Heart right ventricle (tissue), 16 donors: ENCODE measurements at regions not wholly inside any gene's neighbourhood (a gene's known extent, or its start where the extent isn't known, plus 50 kb on each side); places are given as distances from the start of the nearest gene placed in this dataset.
"Not testable (repeated sequence)": the region's sequence is repeated elsewhere in the genome, so short reads cannot be mapped to it uniquely, and the experiment has no call there.

Experiments used
- ATAC-seq, 8 donors: fragments of 200-7000 bp; cut with Tn5 transposase; one replicate each; pipeline ENCODE4 v1.9.1; 2020; ENCODE audit warnings: mild to moderate bottlenecking in 8 of 8, moderate library complexity in 8 of 8, moderate number of reproducible peaks in 1 of 8
- DNase-seq, 2 donors: peaks; one replicate each; pipeline ENCODE4 v3.0.0-alpha.2; 2020
- H3K27ac ChIP-seq, 10 donors: fragments of 200-600 bp; sonication (generic) in 2 of 10; one replicate each; pipeline versions ENCODE4 v1.5.0 to v1.8.0; 2020 to 2022; ENCODE audit warnings: mild to moderate bottlenecking in 3 of 10
- H3K27me3 ChIP-seq, 7 donors: fragments of 200-600 bp; one replicate each; pipeline ENCODE4 v1.8.0; 2021 to 2022; ENCODE audit warnings: mild to moderate bottlenecking in 2 of 7
- H3K36me3 ChIP-seq, 9 donors: fragments of 200-600 bp; sonication (generic) in 1 of 9; one replicate each; pipeline versions ENCODE4 v1.5.0 to v1.8.0; 2020 to 2022; ENCODE audit warnings: mild to moderate bottlenecking in 2 of 9
- H3K4me1 ChIP-seq, 9 donors: fragments of 200-600 bp; sonication (generic) in 1 of 9; one replicate each; pipeline versions ENCODE4 v1.5.0 to v1.8.0; 2020 to 2022; ENCODE audit warnings: mild to moderate bottlenecking in 4 of 9
- H3K4me3 ChIP-seq, 10 donors: fragments of 200-600 bp; sonication (generic) in 2 of 10; one replicate each; pipeline versions ENCODE4 v1.5.0 to v1.8.0; 2020 to 2022; ENCODE audit warnings: mild to moderate bottlenecking in 7 of 10, moderate library complexity in 2 of 10
- H3K9me3 ChIP-seq, 11 donors: fragments of 200-600 bp in 10 of 11; sonication (generic) in 2 of 11; one replicate each; pipeline versions ENCODE4 v1.5.0 to v1.8.0; 2013 to 2022; ENCODE audit warnings: mild to moderate bottlenecking in 2 of 11, control low read depth in 1 of 11, moderate library complexity in 1 of 11
- CTCF ChIP-seq, 9 donors: fragments of 200-600 bp; sonication (generic) in 2 of 9; IDR thresholded peaks; one replicate each; pipeline versions ENCODE4 v1.5.0 to v1.8.0; 2021 to 2022; ENCODE audit warnings: antibody characterized with exemption in 9 of 9, mild to moderate bottlenecking in 5 of 9, moderate library complexity in 1 of 9
- WGBS, 2 donors: extraction: QIAGEN DNeasy Blood & Tissue Kit; methylation state at CpG; one replicate each; pipeline ENCODE4 v1.1.7; 2013; ENCODE audit warnings: inconsistent platforms in 1 of 2; 5-methylcytosine and 5-hydroxymethylcytosine counted together
- intact Hi-C, 10 donors: fragments of 100-400 bp; cut with DNase I; formaldehyde crosslinking; loops; one replicate each; pipeline versions ENCODE4 v1.11.1 to v1.14.2; 2022
- donor health status: Arrhythmogenic right ventricular cardiomyopathy.
- donor health status: ischemic (EF 13 %, LVEDD 7.1; RV severe dilation, severe dysfunction).
- donor health status: healthy with polysubstance abuse.
- donor health status: DM: no; HTN: yes; CAD: no.
- donor health status: DM: no; HTN: no; CAD: no.
- donor health status: ischemic (EF 25% LVEDD 6.9; RV normal size, moderate dysfunction).
- donor health status: ischemic (EF 25% LVEDD 5.7; RV mildly dilated, moderate dysfunction).
- donor health status: healthy.
- donor health status: DM: yes; HTN: yes; CAD: no.
- donor health status: Ischemic cardiomyopathy.
- donor health status: ischemic (EF 35%, LVEDD 5.7; RV mildly dilated, moderate dysfunction).
- donor health status: nonischemic (EF 11% LVEDD 7.7; RV severe dilation, severe dysfunction).
- donor health status: DM: yes; HTN: yes; CAD: no.
- donor health status: PGD.
- donor health status: ischemic (EF 29% LVEDD 5.4; RV normal size, mild dysfunction).
- donor health status: nonischemic (EF 23%, LVEDD 6.1; RV moderate dilation, normal function).

GRCh38 chr13:60663788-60664187 lies 266.8 kb downstream of the TDRD3 start:
- Histone ChIP-seq H3K27me3 (no peaks in the 10 kb centered on the region), H3K4me3 (no peak overlapping the region), H3K4me1 (no peaks in the 10 kb centered on the region), H3K36me3 (no peaks in the 10 kb centered on the region), H3K27ac (no peak overlapping the region), H3K9me3 (peaks cover 0 to 5% (median 0%) of the 10 kb centered on the region in 11 donors)
- no peak for DNase-seq
- peak in 1 of 8 donors; percentile 41 for ATAC-seq
- WGBS, 2 donors, result 83 to 96% methylated on average over 4 of the region's 4 CpGs
- intact Hi-C loops, result no loop called here
- TF ChIP-seq CTCF (IDR thresholded peaks at IDR 0.05), result no peak

- intact Hi-C loops, result no loop called here
- ATAC-seq, result no peak
- H3K27ac ChIP-seq, result no peak overlapping the region
- H3K9me3 ChIP-seq, result peaks cover 0 to 5% (median 0%) of the 10 kb centered on the region in 11 donors
- H3K4me1 ChIP-seq, result no peaks in the 10 kb centered on the region
- 97 to 98% methylated on average over 1 of the region's 1 CpG for WGBS, 2 donors
- H3K27me3 ChIP-seq, result no peaks in the 10 kb centered on the region
- no peak for TF ChIP-seq CTCF (IDR thresholded peaks at IDR 0.05)
- H3K36me3 ChIP-seq, result no peaks in the 10 kb centered on the region
- no peak for DNase-seq
- H3K4me3 ChIP-seq, result no peak overlapping the region
Observed at GRCh38 chr13:60662595-60662994, 265.6 kb downstream of the TDRD3 start.

GRCh38 chr13:60661521-60661920 lies 264.5 kb downstream of the TDRD3 start:
- DNase-seq (no peak), ATAC-seq (no peak)
- WGBS, 2 donors, result 55 to 69% methylated on average over 3 of the region's 3 CpGs
- no peak overlapping the region for H3K27ac ChIP-seq
- no peaks in the 10 kb centered on the region for H3K27me3 ChIP-seq
- no peak overlapping the region for H3K4me3 ChIP-seq
- H3K36me3 ChIP-seq, result no peaks in the 10 kb centered on the region
- intact Hi-C loops, result no loop called here
- peaks cover 0 to 5% (median 0%) of the 10 kb centered on the region in 11 donors for H3K9me3 ChIP-seq
- no peaks in the 10 kb centered on the region for H3K4me1 ChIP-seq
- no peak for TF ChIP-seq CTCF (IDR thresholded peaks at IDR 0.05)

GRCh38 chr13:60657586-60657985 lies 260.6 kb downstream of the TDRD3 start:
- intact Hi-C loops, result loop anchor here in 5 of 10 donors (10.0 kb wide), 2 partner anchors 597 to 757 kb away; partner anchors contain the start of gene PCDH20 (in 5 of the 5)
- WGBS, 2 donors, result 63 to 67% methylated on average over 1 of the region's 1 CpG
- not testable (repeated sequence) for H3K27ac ChIP-seq, ATAC-seq, H3K27me3 ChIP-seq, H3K36me3 ChIP-seq, H3K9me3 ChIP-seq, H3K4me3 ChIP-seq, DNase-seq, H3K4me1 ChIP-seq

DNA sequence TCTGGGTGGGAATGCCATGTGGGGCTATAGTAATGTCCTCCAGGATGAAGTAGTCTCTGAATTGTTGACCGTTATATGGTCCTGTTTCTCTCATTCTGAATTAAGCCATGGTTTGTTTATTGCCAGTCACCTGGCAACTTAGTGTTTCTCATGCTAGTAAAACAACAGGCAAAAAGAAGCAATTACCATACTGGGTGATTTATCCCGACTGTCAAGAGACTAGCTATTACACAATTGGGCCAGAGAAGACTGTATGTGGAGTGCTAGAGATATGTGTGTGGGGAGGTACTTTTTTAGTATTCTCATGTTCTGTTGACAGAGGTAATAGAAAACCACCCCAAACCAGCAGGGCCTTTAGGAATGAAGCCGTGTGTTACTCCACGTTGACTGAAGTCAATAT lies 258.2 kb downstream of the TDRD3 start:
- intact Hi-C loops, result loop anchor here in 6 of 10 donors (2.0 to 10.0 kb wide), 3 partner anchors 600 to 760 kb away; partner anchors contain the start of gene PCDH20 (in 5 of the 6)
- no peak for ATAC-seq
- no peak for TF ChIP-seq CTCF (IDR thresholded peaks at IDR 0.05)
- H3K36me3 ChIP-seq, result no peaks in the 10 kb centered on the region
- H3K27ac ChIP-seq, result no peak overlapping the region
- no peak overlapping the region for H3K4me3 ChIP-seq
- no peaks in the 10 kb centered on the region for H3K27me3 ChIP-seq
- no peaks in the 10 kb centered on the region for H3K4me1 ChIP-seq
- no peak for DNase-seq
- 77 to 79% methylated on average over 4 of the region's 4 CpGs for WGBS, 2 donors
- H3K9me3 ChIP-seq, result peaks cover 0 to 3% (median 0%) of the 10 kb centered on the region in 11 donors
